T-helper 1 cell treated with Interleukin-12 subunit alpha and Interleukin-12 subunit beta and Interleukin-4 antibody, amounts not matched to agents 30 ng/mL and 1 ng/mL, for 36 hours (primary cell): ENCODE measurements at regions not wholly inside any gene's neighbourhood (a gene's known extent, or its start where the extent isn't known, plus 50 kb on each side); places are given as distances from the start of the nearest gene placed in this dataset.
"Not testable (repeated sequence)": the region's sequence is repeated elsewhere in the genome, so short reads cannot be mapped to it uniquely, and the experiment has no call there.

Source experiments
- intact Hi-C: fragments of 100-400 bp; cut with micrococcal nuclease; formaldehyde crosslinking; loops from one replicate; pipeline ENCODE4 v1.15.1; 2024

GRCh38 chr17:20896153-20896649 lies 146.6 kb downstream of the USP22 start:
- intact Hi-C loops, result no loop called here

- intact Hi-C loops, result not testable (repeated sequence)
Measured at GRCh38 chr17:20898726-20899125, 144.1 kb downstream of the USP22 start.

- intact Hi-C loops, result not testable (repeated sequence)
Measured at GRCh38 chr17:20902496-20902895, 140.3 kb downstream of the USP22 start.

GRCh38 chr17:20903549-20903948 lies 139.3 kb downstream of the USP22 start:
- intact Hi-C loops, result not testable (repeated sequence)

GRCh38 chr17:20908313-20909267 lies 134.2 kb downstream of the USP22 start:
- intact Hi-C loops, result loop anchor here (1.0 to 2.0 kb wide), 4 partner anchors 85 to 642 kb away; partner anchors contain the start of genes DHRS7B and USP22

GRCh38 chr17:20914658-20915057 lies 128.2 kb downstream of the USP22 start:
- intact Hi-C loops, result no loop called here

- intact Hi-C loops, result no loop called here
Measured at GRCh38 chr17:20916383-20916782, 126.4 kb downstream of the USP22 start.

GRCh38 chr17:20917610-20918306 lies 125.1 kb downstream of the USP22 start:
- intact Hi-C loops, result not testable (repeated sequence)

- intact Hi-C loops, result no loop called here
Measured at GRCh38 chr17:20920095-20920814, 122.6 kb downstream of the USP22 start.

GRCh38 chr17:20920815-20921199 lies 122.0 kb downstream of the USP22 start:
- intact Hi-C loops, result no loop called here

- intact Hi-C loops, result no loop called here
Measured at GRCh38 chr17:20922128-20922670, 120.6 kb downstream of the USP22 start.

GRCh38 chr17:20924306-20924705 lies 118.5 kb downstream of the USP22 start:
- intact Hi-C loops, result no loop called here

GRCh38 chr17:20925091-20925490 lies 117.7 kb downstream of the USP22 start:
- intact Hi-C loops, result no loop called here

- intact Hi-C loops, result no loop called here
Measured at GRCh38 chr17:20925954-20926353, 116.9 kb downstream of the USP22 start.

- intact Hi-C loops, result no loop called here
Measured at GRCh38 chr17:20926532-20926931, 116.3 kb downstream of the USP22 start.

- intact Hi-C loops, result no loop called here
Measured at GRCh38 chr17:20927308-20927977, 115.4 kb downstream of the USP22 start.

- intact Hi-C loops, result no loop called here
Measured at GRCh38 chr17:20929334-20929733, 113.5 kb downstream of the USP22 start.

- intact Hi-C loops, result no loop called here
Measured at GRCh38 chr17:20930081-20930760, 112.6 kb downstream of the USP22 start.

- intact Hi-C loops, result not testable (repeated sequence)
Measured at GRCh38 chr17:20933040-20933439, 109.8 kb downstream of the USP22 start.

GRCh38 chr17:20934288-20934687 lies 108.5 kb downstream of the USP22 start:
- intact Hi-C loops, result no loop called here
